OCI-LY1 (cell line): ENCODE measurements at regions not wholly inside any gene's neighbourhood (a gene's known extent, or its start where the extent isn't known, plus 50 kb on each side); places are given as distances from the start of the nearest gene placed in this dataset.

Source experiments
- EZH2 ChIP-seq: fragments of 200-600 bp; sonication (generic), shearing (Covaris generic); IDR thresholded peaks from 2 replicates; pipeline ENCODE4 v1.8.0; 2017; ENCODE audit warnings: borderline replicate concordance, mixed run types, mild to moderate bottlenecking, antibody characterized with exemption, low read length, moderate library complexity, mixed read lengths
- TF ChIP-seq, protein P1 (sequence below): fragments of 200-600 bp; sonication (generic), shearing (Covaris generic); IDR thresholded peaks from 2 replicates; pipeline ENCODE4 v1.5.1; 2017; ENCODE audit warnings: mild to moderate bottlenecking, antibody characterized with exemption, low read length, moderate library complexity, mixed read lengths

DNA sequence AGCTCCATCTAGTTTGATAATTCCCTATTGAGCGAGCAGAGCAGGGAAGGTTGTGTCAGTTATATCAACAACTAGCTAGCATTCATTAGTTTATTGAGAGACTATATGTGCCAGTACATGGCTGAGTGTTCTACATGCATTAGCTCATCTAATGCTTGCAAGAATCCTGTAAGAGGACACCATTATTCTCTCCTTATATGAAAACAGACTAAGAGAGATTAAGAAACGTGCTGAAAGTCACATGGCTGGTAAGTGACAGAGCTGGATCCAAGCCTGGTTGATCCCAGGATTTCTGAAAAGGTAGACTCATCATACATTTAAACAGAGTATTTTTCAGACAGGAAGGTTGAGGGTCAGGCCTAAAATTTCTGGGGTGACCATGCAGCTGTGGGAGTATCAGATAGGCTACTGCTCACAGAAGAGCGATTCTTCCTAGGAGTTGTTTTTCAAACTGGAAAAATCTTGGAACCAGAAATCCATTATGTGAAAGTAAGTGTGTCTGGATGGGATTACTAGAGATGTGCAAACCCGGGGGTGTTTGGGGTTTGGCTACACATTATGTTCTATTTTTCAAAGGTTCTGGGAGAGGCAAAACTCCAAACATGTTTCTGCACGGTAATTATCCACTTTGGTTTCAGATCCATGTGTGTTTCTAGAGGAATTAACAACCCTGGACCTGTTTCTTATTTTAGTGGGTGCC is 213.3 kb downstream of the FAM76B start:
- TF ChIP-seq, protein P1, sequence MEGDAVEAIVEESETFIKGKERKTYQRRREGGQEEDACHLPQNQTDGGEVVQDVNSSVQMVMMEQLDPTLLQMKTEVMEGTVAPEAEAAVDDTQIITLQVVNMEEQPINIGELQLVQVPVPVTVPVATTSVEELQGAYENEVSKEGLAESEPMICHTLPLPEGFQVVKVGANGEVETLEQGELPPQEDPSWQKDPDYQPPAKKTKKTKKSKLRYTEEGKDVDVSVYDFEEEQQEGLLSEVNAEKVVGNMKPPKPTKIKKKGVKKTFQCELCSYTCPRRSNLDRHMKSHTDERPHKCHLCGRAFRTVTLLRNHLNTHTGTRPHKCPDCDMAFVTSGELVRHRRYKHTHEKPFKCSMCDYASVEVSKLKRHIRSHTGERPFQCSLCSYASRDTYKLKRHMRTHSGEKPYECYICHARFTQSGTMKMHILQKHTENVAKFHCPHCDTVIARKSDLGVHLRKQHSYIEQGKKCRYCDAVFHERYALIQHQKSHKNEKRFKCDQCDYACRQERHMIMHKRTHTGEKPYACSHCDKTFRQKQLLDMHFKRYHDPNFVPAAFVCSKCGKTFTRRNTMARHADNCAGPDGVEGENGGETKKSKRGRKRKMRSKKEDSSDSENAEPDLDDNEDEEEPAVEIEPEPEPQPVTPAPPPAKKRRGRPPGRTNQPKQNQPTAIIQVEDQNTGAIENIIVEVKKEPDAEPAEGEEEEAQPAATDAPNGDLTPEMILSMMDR: no peak
- no peak for TF ChIP-seq EZH2
